HepG2 (cell line): ENCODE measurements at regions not wholly inside any gene's neighbourhood (a gene's known extent, or its start where the extent isn't known, plus 50 kb on each side); places are given as distances from the start of the nearest gene placed in this dataset.

Experiments
- ATAC-seq: fragments of 200-7000 bp; cut with Tn5 transposase; 3 replicates; pipeline ENCODE4 v1.9.1; 2020; ENCODE audit warnings: mild to moderate bottlenecking, moderate library complexity
- BruUV-seq: library from RNA; stranded (reverse); fragments of 400-500 nt; replicated peaks from 2 replicates; lab custom pipeline; 2021; lab: Mats Ljungman, UMichigan
- CTCF ChIA-PET: fragments of 300-600 bp; formaldehyde crosslinking; extraction: SDS; loops from one replicate; lab custom pipeline; 2021; ENCODE audit warnings: low total read pairs, inconsistent platforms, low intra/inter-chr PET ratio; lab: Yijun Ruan, JAX
- POLR2A ChIA-PET: fragments of 350-600 bp; sonication (Branson Sonifier 250); formaldehyde crosslinking; loops from one replicate; lab custom pipeline; 2020; ENCODE audit warnings: antibody characterized with exemption, inconsistent platforms; lab: Yijun Ruan, JAX
- DNase-seq: peaks from one replicate; pipeline ENCODE4 v3.0.0-alpha.2; 2015; ENCODE audit warnings: low spot score
- FAIRE-seq: peaks from 3 replicates; lab custom pipeline; 2011; peaks lifted over from hg19 to GRCh38; lab: Jason Lieb, UNC
- H2AFZ ChIP-seq: one replicate; pipeline ENCODE4 v1.6.1; 2011; ENCODE audit warnings: low read length, inconsistent platforms
- H3K27ac ChIP-seq: fragments of 300-600 bp; 3 replicates; pipeline ENCODE4 v1.8.0; 2011; ENCODE audit warnings: mixed run types, mild to moderate bottlenecking, mixed read lengths, low read length, inconsistent platforms; ENCODE audit not compliant: insufficient read depth; ENCODE audit errors: extremely low read length
- H3K27me3 ChIP-seq, 2 experiments: fragments of 200-600 bp in 1 of 2; 2 replicates in 1 of 2; 3 replicates in 1 of 2; pipeline versions ENCODE4 v1.6.0 to v1.8.0; 2011; ENCODE audit warnings: low read length in 2 of 2, mild to moderate bottlenecking in 2 of 2, moderate library complexity in 2 of 2, inconsistent platforms in 1 of 2; ENCODE audit not compliant: insufficient read depth in 2 of 2, control insufficient read depth in 1 of 2
- H3K36me3 ChIP-seq, 2 experiments: fragments of 200-600 bp in 1 of 2; replicated peaks in 1 of 2; 2 replicates in 1 of 2; 3 replicates in 1 of 2; pipeline versions ENCODE4 v1.5.1 to v1.8.0; 2011; ENCODE audit warnings: low read length in 2 of 2, inconsistent platforms in 1 of 2; ENCODE audit not compliant: insufficient read depth in 2 of 2, control insufficient read depth in 1 of 2
- H3K4me1 ChIP-seq: 2 replicates; pipeline ENCODE4 v1.5.1; 2012; ENCODE audit warnings: low read length, inconsistent platforms; ENCODE audit not compliant: insufficient read depth
- H3K4me2 ChIP-seq: 2 replicates; pipeline ENCODE4 v1.6.0; 2011; ENCODE audit warnings: low read depth, low read length, inconsistent platforms
- H3K4me3 ChIP-seq, 3 experiments: fragments of 200-600 bp in 1 of 3; sonication (generic), shearing (Covaris generic) in 1 of 3; replicated peaks in 1 of 3; 2 replicates each; pipeline ENCODE4 v1.5.1; 2011 to 2016; ENCODE audit warnings: low read length in 3 of 3, inconsistent platforms in 2 of 3, low read depth in 2 of 3, mild to moderate bottlenecking in 2 of 3, control low read depth in 1 of 3, mixed read lengths in 1 of 3; ENCODE audit not compliant: insufficient read depth in 1 of 3
- H3K79me2 ChIP-seq: one replicate; pipeline ENCODE4 v1.6.1; 2011; ENCODE audit warnings: low read length, inconsistent platforms; ENCODE audit not compliant: insufficient read depth
- H3K9ac ChIP-seq: 2 replicates; pipeline ENCODE4 v1.6.0; 2011; ENCODE audit warnings: mild to moderate bottlenecking, low read depth, low read length, inconsistent platforms; ENCODE audit not compliant: insufficient read depth
- H3K9me3 ChIP-seq: 2 replicates; pipeline ENCODE4 v1.5.1; 2012; ENCODE audit warnings: mild to moderate bottlenecking, low read length
- H4K20me1 ChIP-seq: 2 replicates; pipeline ENCODE4 v1.6.0; 2011; ENCODE audit warnings: inconsistent platforms, mild to moderate bottlenecking, low read length, moderate library complexity; ENCODE audit not compliant: insufficient read depth
- ATF7-NPFF ChIP-seq: sonication (generic); formaldehyde crosslinking; IDR thresholded peaks from 2 replicates; pipeline ENCODE4 v1.8.1; 2023; ENCODE audit warnings: mild to moderate bottlenecking, low read depth, missing genetic modification reagents, moderate library complexity
- PHF5A ChIP-seq: IDR thresholded peaks from one replicate; pipeline ENCODE4 v1.6.1; 2018; ENCODE audit warnings: low read depth, missing genetic modification reagents; ENCODE audit not compliant: unreplicated experiment
- RAD51 ChIP-seq: fragments of 450-650 bp; IDR thresholded peaks from 2 replicates; pipeline ENCODE4 v1.6.1; 2016; ENCODE audit warnings: borderline replicate concordance
- SRF ChIP-seq: IDR thresholded peaks from 2 replicates; pipeline ENCODE4 v1.6.1; 2011; ENCODE audit warnings: mild to moderate bottlenecking, low read depth, low read length, moderate library complexity
- ZFP36 ChIP-seq: fragments of 150-350 bp; IDR thresholded peaks from 2 replicates; pipeline ENCODE4 v1.6.1; 2018; ENCODE audit warnings: borderline replicate concordance, low read length, low read depth; ENCODE audit not compliant: partially characterized antibody
- ZNF274 ChIP-seq: sonication (generic); formaldehyde crosslinking; IDR thresholded peaks from 2 replicates; pipeline ENCODE4 v1.5.1; 2020; ENCODE audit warnings: mild to moderate bottlenecking, missing genetic modification reagents
- ZNF383 ChIP-seq: sonication (generic); formaldehyde crosslinking; IDR thresholded peaks from 2 replicates; pipeline ENCODE4 v1.4.0; 2020; ENCODE audit warnings: missing genetic modification reagents, mild to moderate bottlenecking, borderline replicate concordance
- ZNF432 ChIP-seq: sonication (generic); formaldehyde crosslinking; IDR thresholded peaks from 2 replicates; pipeline ENCODE4 v1.5.0; 2020; ENCODE audit warnings: missing genetic modification reagents, mild to moderate bottlenecking, borderline replicate concordance
- WGBS: methylation state at CpG from one replicate; pipeline ENCODE4 v1.1.6; 2017; ENCODE audit warnings: low lambda C conversion rate; 5-methylcytosine and 5-hydroxymethylcytosine counted together
- in situ Hi-C: cut with HindIII; loops from 2 replicates; pipeline ENCODE4 v1.10.0; 2017; ENCODE audit warnings: low pct_unique_long_range_greater_than_20kb; ENCODE audit not compliant: extremely low pct_ligation_motif_present
- intact Hi-C: fragments of 100-400 bp; cut with micrococcal nuclease; formaldehyde crosslinking; loops from one replicate; pipeline ENCODE4 v1.10.0; 2022; ENCODE audit not compliant: unreplicated experiment
- TF ChIP-seq, protein P1 (sequence below): sonication (generic); formaldehyde crosslinking; IDR thresholded peaks from 2 replicates; pipeline ENCODE4 v1.4.0; 2020; ENCODE audit warnings: missing genetic modification reagents
- TF ChIP-seq, protein P2 (sequence below): sonication (generic); formaldehyde crosslinking; IDR thresholded peaks from 2 replicates; pipeline ENCODE4 v1.4.0; 2020; ENCODE audit warnings: missing genetic modification reagents, mild to moderate bottlenecking, borderline replicate concordance

DNA sequence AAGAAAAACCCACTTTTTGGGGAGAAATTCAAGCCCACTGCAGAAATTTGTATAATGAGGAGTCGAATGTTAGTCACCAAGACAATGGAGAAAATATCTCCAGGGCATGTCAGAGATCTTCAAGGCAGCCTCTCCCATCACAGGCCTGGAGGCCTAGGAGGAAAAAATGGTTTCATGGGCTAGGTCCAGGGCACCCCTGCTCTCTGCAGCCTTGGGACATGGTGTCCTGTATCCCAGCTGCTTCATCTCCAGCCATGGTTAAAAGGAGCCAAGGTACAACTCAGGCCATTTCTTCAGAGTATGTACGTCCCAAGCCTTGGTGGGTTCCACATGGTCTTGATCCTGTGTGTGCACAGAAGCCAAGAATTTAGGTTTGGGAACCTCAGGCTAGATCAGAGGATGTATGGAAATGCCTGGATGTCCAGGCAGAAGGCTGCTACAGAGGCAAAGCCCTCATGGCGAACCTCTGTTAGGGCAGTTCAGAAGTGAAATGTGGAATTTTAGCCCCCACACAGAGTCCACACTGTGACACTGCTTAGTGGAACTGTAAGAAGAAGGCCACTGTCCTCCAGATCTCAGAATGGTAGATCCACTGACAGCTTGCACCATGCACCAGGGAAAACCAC, 561.4 kb downstream of the ISL1 start:
- WGBS, result 0% methylated on average over 2 of the region's 3 CpGs
- Histone ChIP-seq H3K4me2 (no peak overlapping the region), H3K9me3 (peaks cover 42% of the 10 kb centered on the region), H3K27me3 (no peaks in the 10 kb centered on the region), H4K20me1 (no peaks in the 10 kb centered on the region), H3K4me1 (no peaks in the 10 kb centered on the region), H3K27ac (no peak overlapping the region), H2AFZ (no peak overlapping the region), H3K79me2 (no peaks in the 10 kb centered on the region), H3K9ac (no peak overlapping the region), H3K36me3 (no peaks in the 10 kb centered on the region), H3K4me3 (no peak overlapping the region)
- TF ChIP-seq ZFP36 (peak; percentile 75), SRF (no peak)
- TF ChIP-seq, protein P1, sequence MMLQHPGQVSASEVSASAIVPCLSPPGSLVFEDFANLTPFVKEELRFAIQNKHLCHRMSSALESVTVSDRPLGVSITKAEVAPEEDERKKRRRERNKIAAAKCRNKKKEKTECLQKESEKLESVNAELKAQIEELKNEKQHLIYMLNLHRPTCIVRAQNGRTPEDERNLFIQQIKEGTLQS (CRISPR knock-in tag), result no peak
- FAIRE-seq (no peak), DNase-seq (no peak), ATAC-seq (no peak)
- BruUV-seq, result no TSS peak
- intact Hi-C loops (no loop called here), in situ Hi-C loops (no loop called here)
- ChIA-PET POLR2A (no interaction called here), CTCF (no interaction called here)

DNA sequence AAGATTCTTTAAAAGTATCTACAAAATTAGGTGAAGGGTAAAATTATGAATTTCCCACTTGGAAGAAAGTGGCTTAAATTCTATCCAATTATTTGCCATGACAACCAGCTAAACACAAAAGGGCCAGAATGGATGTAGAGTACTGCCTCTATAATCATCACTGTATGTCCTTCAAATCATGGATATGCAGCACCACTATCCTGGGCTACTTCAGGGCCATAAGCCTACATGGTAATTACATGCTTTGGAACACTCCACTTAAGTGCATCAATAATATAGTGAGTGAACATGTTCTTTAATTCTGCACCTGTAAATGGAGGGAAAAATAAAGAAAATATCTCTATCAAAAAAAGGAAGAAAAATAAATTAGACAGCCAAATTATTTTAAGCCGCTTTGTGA, 575.2 kb downstream of the ISL1 start:
- no peaks in the 10 kb centered on the region for H3K36me3 ChIP-seq
- no peak for ATAC-seq
- H3K4me1 ChIP-seq, result no peaks in the 10 kb centered on the region
- ChIA-PET CTCF (no interaction called here), POLR2A (no interaction called here)
- H3K9ac ChIP-seq, result no peak overlapping the region
- no peak overlapping the region for H3K27ac ChIP-seq
- H3K27me3 ChIP-seq, result no peaks in the 10 kb centered on the region
- 3% methylated on average over 1 of the region's 1 CpG for WGBS
- intact Hi-C loops (no loop called here), in situ Hi-C loops (no loop called here)
- no TSS peak for BruUV-seq
- H3K4me2 ChIP-seq, result no peak overlapping the region
- H2AFZ ChIP-seq, result no peak overlapping the region
- H3K79me2 ChIP-seq, result no peaks in the 10 kb centered on the region
- H3K4me3 ChIP-seq, result no peak overlapping the region
- FAIRE-seq, result no peak
- no peaks in the 10 kb centered on the region for H3K9me3 ChIP-seq
- no peaks in the 10 kb centered on the region for H4K20me1 ChIP-seq
- no peak for DNase-seq
- no peak for TF ChIP-seq ATF7-NPFF (CRISPR knock-in tag)
- no peak for TF ChIP-seq ZNF274 (CRISPR knock-in tag)
- TF ChIP-seq RAD51, result no peak
- TF ChIP-seq PHF5A (CRISPR knock-in tag), result no peak
- TF ChIP-seq ZNF432, result no peak
- no peak for TF ChIP-seq ZNF383 (CRISPR knock-in tag)
- TF ChIP-seq, protein P2, sequence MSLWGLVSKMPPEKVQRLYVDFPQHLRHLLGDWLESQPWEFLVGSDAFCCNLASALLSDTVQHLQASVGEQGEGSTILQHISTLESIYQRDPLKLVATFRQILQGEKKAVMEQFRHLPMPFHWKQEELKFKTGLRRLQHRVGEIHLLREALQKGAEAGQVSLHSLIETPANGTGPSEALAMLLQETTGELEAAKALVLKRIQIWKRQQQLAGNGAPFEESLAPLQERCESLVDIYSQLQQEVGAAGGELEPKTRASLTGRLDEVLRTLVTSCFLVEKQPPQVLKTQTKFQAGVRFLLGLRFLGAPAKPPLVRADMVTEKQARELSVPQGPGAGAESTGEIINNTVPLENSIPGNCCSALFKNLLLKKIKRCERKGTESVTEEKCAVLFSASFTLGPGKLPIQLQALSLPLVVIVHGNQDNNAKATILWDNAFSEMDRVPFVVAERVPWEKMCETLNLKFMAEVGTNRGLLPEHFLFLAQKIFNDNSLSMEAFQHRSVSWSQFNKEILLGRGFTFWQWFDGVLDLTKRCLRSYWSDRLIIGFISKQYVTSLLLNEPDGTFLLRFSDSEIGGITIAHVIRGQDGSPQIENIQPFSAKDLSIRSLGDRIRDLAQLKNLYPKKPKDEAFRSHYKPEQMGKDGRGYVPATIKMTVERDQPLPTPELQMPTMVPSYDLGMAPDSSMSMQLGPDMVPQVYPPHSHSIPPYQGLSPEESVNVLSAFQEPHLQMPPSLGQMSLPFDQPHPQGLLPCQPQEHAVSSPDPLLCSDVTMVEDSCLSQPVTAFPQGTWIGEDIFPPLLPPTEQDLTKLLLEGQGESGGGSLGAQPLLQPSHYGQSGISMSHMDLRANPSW, result no peak
